Neural cell (in vitro differentiated cells): ENCODE measurements at regions not wholly inside any gene's neighbourhood (a gene's known extent, or its start where the extent isn't known, plus 50 kb on each side); places are given as distances from the start of the nearest gene placed in this dataset.

Experiments used
- H2AFZ ChIP-seq: fragments of 200-600, 300-800 bp; sonication (generic), shearing (Covaris generic); 2 replicates; pipeline ENCODE4 v1.6.0; 2014; ENCODE audit warnings: low read depth, mild to moderate bottlenecking, antibody characterized with exemption, low read length, moderate library complexity
- H3F3A ChIP-seq: fragments of 200-600 bp; shearing (Covaris generic); 2 replicates; pipeline ENCODE4 v1.6.1; 2016; ENCODE audit warnings: mild to moderate bottlenecking, moderate library complexity, mixed read lengths, antibody characterized with exemption, low read length; ENCODE audit not compliant: insufficient read depth, poor library complexity, severe bottlenecking
- H3K27ac ChIP-seq: fragments of 200-600, 300-800 bp; sonication (generic), shearing (Covaris generic); 2 replicates; pipeline ENCODE4 v1.5.1; 2014; ENCODE audit warnings: mild to moderate bottlenecking, low read length, moderate library complexity
- H3K27me3 ChIP-seq: fragments of 300-800, 200-600 bp; sonication (generic), shearing (Covaris generic); 2 replicates; pipeline ENCODE4 v1.6.0; 2014; ENCODE audit warnings: mild to moderate bottlenecking, low read depth, low read length, moderate library complexity; ENCODE audit not compliant: insufficient read depth
- H3K36me3 ChIP-seq: fragments of 300-800, 200-600 bp; sonication (generic), shearing (Covaris generic); 2 replicates; pipeline ENCODE4 v1.5.1; 2014; ENCODE audit warnings: mild to moderate bottlenecking, antibody characterized with exemption, low read length, moderate library complexity; ENCODE audit not compliant: insufficient read depth
- H3K4me2 ChIP-seq: fragments of 300-800, 200-600 bp; sonication (generic), shearing (Covaris generic); 2 replicates; pipeline ENCODE4 v1.6.0; 2014; ENCODE audit warnings: mild to moderate bottlenecking, low read length
- H3K4me3 ChIP-seq: fragments of 300-800, 200-600 bp; sonication (generic), shearing (Covaris generic); 2 replicates; pipeline ENCODE4 v1.5.1; 2014; ENCODE audit warnings: mild to moderate bottlenecking, low read length, moderate library complexity
- H3K79me2 ChIP-seq: fragments of 200-600 bp; shearing (Covaris generic); replicated peaks from 2 replicates; pipeline ENCODE4 v1.6.0; 2014; ENCODE audit warnings: mild to moderate bottlenecking, low read length, moderate library complexity; ENCODE audit not compliant: insufficient read depth
- H3K9ac ChIP-seq: fragments of 300-800, 200-600 bp; sonication (generic), shearing (Covaris generic); 2 replicates; pipeline ENCODE4 v1.6.1; 2016; ENCODE audit warnings: mild to moderate bottlenecking, low read length, mixed read lengths
- H3K9me2 ChIP-seq: fragments of 200-600 bp; shearing (Covaris generic); 2 replicates; pipeline ENCODE4 v1.6.1; 2016; ENCODE audit warnings: mild to moderate bottlenecking, low read length, mixed read lengths; ENCODE audit not compliant: insufficient read depth
- H3K9me3 ChIP-seq: fragments of 200-600, 300-800 bp; sonication (generic), shearing (Covaris generic); 2 replicates; pipeline ENCODE4 v1.6.1; 2016; ENCODE audit warnings: mild to moderate bottlenecking, mixed run types, low read length, moderate library complexity, mixed read lengths
- H4K20me1 ChIP-seq: fragments of 200-600 bp; shearing (Covaris generic); 2 replicates; pipeline ENCODE4 v1.6.1; 2016; ENCODE audit warnings: mild to moderate bottlenecking, mixed run types; ENCODE audit not compliant: insufficient read depth
- EP300 ChIP-seq: fragments of 450-650 bp; conservative IDR thresholded peaks from 2 replicates; pipeline ENCODE4 v1.6.1; 2014; ENCODE audit warnings: antibody characterized with exemption, mild to moderate bottlenecking, moderate library complexity; ENCODE audit not compliant: poor library complexity, severe bottlenecking
- EZH2 ChIP-seq: fragments of 200-600, 300-800 bp; shearing (Covaris generic), sonication (generic); IDR thresholded peaks from 2 replicates; pipeline ENCODE4 v1.6.1; 2014; ENCODE audit warnings: antibody characterized with exemption, low read length, borderline replicate concordance, mild to moderate bottlenecking; ENCODE audit not compliant: insufficient read depth, poor library complexity, severe bottlenecking
- MXI1 ChIP-seq: fragments of 450-650 bp; conservative IDR thresholded peaks from 2 replicates; pipeline ENCODE4 v1.6.1; 2014; ENCODE audit warnings: antibody characterized with exemption, mild to moderate bottlenecking; ENCODE audit not compliant: poor library complexity, severe bottlenecking
- POLR2AphosphoS5 ChIP-seq: IDR thresholded peaks from 2 replicates; pipeline ENCODE4 v1.6.1; 2012
- RAD21 ChIP-seq: fragments of 450-650 bp; conservative IDR thresholded peaks from 2 replicates; pipeline ENCODE4 v1.6.1; 2014; ENCODE audit warnings: antibody characterized with exemption, mild to moderate bottlenecking, moderate library complexity
- SMC3 ChIP-seq: fragments of 450-650 bp; conservative IDR thresholded peaks from 2 replicates; pipeline ENCODE4 v1.6.1; 2014; ENCODE audit warnings: antibody characterized with exemption, mild to moderate bottlenecking, moderate library complexity; ENCODE audit not compliant: poor library complexity
- TAF1 ChIP-seq: IDR thresholded peaks from 2 replicates; pipeline ENCODE4 v1.6.1; 2012; ENCODE audit warnings: low read depth
- TF ChIP-seq, protein P1 (sequence below): IDR thresholded peaks from 2 replicates; pipeline ENCODE4 v1.6.1; 2012; ENCODE audit warnings: borderline replicate concordance
- TF ChIP-seq, protein P2 (sequence below): fragments of 450-650 bp; IDR thresholded peaks from 2 replicates; pipeline ENCODE4 v1.5.1; 2014; ENCODE audit warnings: antibody characterized with exemption, mild to moderate bottlenecking, moderate library complexity; ENCODE audit not compliant: poor library complexity, severe bottlenecking

- Histone ChIP-seq H4K20me1 (no peaks in the 10 kb centered on the region), H3K79me2 (no peaks in the 10 kb centered on the region)
- no peak for TF ChIP-seq EZH2
Measured at GRCh38 chr19:28066988-28067387, 1146.0 kb downstream of the UQCRFS1 start.

DNA sequence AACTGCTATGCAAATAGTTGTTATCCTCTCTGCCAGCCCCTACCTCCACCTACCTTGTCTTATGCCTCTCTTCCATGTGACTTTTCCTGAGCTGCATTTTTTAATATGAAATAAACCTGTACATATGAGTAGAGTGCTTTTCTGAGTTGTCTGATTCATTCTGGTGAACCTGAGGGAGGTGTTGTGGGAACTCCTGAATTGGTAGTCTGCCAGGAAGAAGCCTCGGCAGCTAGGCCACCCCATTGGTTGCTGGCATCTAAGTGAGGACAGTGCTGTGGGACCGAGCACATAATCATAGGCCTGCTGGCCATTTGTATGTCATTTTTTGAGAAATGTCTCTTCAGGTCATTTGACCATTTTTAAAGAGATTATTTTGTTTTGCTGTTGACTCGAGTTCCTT, 1146.8 kb downstream of the UQCRFS1 start:
- H3K9me3 ChIP-seq = no peaks in the 10 kb centered on the region
- no peaks in the 10 kb centered on the region for H4K20me1 ChIP-seq
- H3K9me2 ChIP-seq = no peaks in the 10 kb centered on the region
- H3K36me3 ChIP-seq = no peaks in the 10 kb centered on the region
- no peak overlapping the region for H3K4me3 ChIP-seq
- no peaks in the 10 kb centered on the region for H3K27me3 ChIP-seq
- no peak overlapping the region for H3K27ac ChIP-seq
- no peaks in the 10 kb centered on the region for H3F3A ChIP-seq
- H3K9ac ChIP-seq = no peak overlapping the region
- no peak overlapping the region for H2AFZ ChIP-seq
- no peak overlapping the region for H3K4me2 ChIP-seq
- no peaks in the 10 kb centered on the region for H3K79me2 ChIP-seq
- no peak for TF ChIP-seq EP300
- TF ChIP-seq SMC3 = no peak
- no peak for TF ChIP-seq EZH2
- TF ChIP-seq RAD21 = no peak
- no peak for TF ChIP-seq MXI1
- TF ChIP-seq, protein P1, sequence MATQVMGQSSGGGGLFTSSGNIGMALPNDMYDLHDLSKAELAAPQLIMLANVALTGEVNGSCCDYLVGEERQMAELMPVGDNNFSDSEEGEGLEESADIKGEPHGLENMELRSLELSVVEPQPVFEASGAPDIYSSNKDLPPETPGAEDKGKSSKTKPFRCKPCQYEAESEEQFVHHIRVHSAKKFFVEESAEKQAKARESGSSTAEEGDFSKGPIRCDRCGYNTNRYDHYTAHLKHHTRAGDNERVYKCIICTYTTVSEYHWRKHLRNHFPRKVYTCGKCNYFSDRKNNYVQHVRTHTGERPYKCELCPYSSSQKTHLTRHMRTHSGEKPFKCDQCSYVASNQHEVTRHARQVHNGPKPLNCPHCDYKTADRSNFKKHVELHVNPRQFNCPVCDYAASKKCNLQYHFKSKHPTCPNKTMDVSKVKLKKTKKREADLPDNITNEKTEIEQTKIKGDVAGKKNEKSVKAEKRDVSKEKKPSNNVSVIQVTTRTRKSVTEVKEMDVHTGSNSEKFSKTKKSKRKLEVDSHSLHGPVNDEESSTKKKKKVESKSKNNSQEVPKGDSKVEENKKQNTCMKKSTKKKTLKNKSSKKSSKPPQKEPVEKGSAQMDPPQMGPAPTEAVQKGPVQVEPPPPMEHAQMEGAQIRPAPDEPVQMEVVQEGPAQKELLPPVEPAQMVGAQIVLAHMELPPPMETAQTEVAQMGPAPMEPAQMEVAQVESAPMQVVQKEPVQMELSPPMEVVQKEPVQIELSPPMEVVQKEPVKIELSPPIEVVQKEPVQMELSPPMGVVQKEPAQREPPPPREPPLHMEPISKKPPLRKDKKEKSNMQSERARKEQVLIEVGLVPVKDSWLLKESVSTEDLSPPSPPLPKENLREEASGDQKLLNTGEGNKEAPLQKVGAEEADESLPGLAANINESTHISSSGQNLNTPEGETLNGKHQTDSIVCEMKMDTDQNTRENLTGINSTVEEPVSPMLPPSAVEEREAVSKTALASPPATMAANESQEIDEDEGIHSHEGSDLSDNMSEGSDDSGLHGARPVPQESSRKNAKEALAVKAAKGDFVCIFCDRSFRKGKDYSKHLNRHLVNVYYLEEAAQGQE = no peak
- TF ChIP-seq TAF1 = no peak
- no peak for TF ChIP-seq POLR2AphosphoS5
- TF ChIP-seq, protein P2, sequence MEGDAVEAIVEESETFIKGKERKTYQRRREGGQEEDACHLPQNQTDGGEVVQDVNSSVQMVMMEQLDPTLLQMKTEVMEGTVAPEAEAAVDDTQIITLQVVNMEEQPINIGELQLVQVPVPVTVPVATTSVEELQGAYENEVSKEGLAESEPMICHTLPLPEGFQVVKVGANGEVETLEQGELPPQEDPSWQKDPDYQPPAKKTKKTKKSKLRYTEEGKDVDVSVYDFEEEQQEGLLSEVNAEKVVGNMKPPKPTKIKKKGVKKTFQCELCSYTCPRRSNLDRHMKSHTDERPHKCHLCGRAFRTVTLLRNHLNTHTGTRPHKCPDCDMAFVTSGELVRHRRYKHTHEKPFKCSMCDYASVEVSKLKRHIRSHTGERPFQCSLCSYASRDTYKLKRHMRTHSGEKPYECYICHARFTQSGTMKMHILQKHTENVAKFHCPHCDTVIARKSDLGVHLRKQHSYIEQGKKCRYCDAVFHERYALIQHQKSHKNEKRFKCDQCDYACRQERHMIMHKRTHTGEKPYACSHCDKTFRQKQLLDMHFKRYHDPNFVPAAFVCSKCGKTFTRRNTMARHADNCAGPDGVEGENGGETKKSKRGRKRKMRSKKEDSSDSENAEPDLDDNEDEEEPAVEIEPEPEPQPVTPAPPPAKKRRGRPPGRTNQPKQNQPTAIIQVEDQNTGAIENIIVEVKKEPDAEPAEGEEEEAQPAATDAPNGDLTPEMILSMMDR = no peak

More at GRCh38 chr19:28066988-28067387, 1146.0 kb downstream of the UQCRFS1 start:
- H3K9ac ChIP-seq = no peak overlapping the region
- no peak overlapping the region for H3K4me3 ChIP-seq
- H3K36me3 ChIP-seq = no peaks in the 10 kb centered on the region
- H3K27me3 ChIP-seq = no peaks in the 10 kb centered on the region
- no peak overlapping the region for H2AFZ ChIP-seq
- H3K27ac ChIP-seq = no peak overlapping the region
- H3K9me2 ChIP-seq = no peaks in the 10 kb centered on the region
- no peaks in the 10 kb centered on the region for H3F3A ChIP-seq
- no peak overlapping the region for H3K4me2 ChIP-seq
- no peaks in the 10 kb centered on the region for H3K9me3 ChIP-seq

DNA sequence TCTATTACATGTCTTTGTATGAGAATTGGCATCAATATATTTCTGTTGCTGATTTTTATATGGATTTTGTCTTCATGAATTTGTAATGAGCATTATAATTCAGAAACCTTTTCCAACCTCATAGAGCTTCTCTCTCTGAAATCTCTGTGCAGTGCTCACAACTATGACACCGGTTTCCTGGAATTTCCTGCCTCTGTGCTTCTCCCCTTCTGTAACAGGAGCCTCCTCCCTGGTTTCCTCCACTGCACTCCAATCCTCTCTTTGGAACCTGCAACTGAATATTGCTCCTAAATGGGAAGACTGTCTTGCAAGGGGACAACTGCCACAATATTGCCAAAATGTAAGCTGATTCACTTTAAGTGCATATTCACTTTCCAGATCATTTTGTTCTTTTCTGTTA, 1147.9 kb downstream of the UQCRFS1 start:
- no peaks in the 10 kb centered on the region for H3K79me2 ChIP-seq
- no peak overlapping the region for H2AFZ ChIP-seq
- H4K20me1 ChIP-seq = no peaks in the 10 kb centered on the region
- no peak overlapping the region for H3K27ac ChIP-seq
- H3K4me2 ChIP-seq = no peak overlapping the region
- H3K9me3 ChIP-seq = no peaks in the 10 kb centered on the region
- H3K36me3 ChIP-seq = no peaks in the 10 kb centered on the region
- no peaks in the 10 kb centered on the region for H3F3A ChIP-seq
- no peaks in the 10 kb centered on the region for H3K27me3 ChIP-seq
- H3K9ac ChIP-seq = no peak overlapping the region
- no peaks in the 10 kb centered on the region for H3K9me2 ChIP-seq
- TF ChIP-seq, protein P2 = no peak
- no peak overlapping the region for H3K4me3 ChIP-seq
